Neural progenitor cell (in vitro differentiated cells): ENCODE measurements at regions not wholly inside any gene's neighbourhood (a gene's known extent, or its start where the extent isn't known, plus 50 kb on each side); places are given as distances from the start of the nearest gene placed in this dataset.

Experiments used
- DNase-seq: peaks from one replicate; pipeline ENCODE4 v3.0.0-alpha.2; 2016; ENCODE audit warnings: low spot score
- H2AFZ ChIP-seq: fragments of 200-600 bp; sonication (generic); replicated peaks from 2 replicates; pipeline ENCODE4 v1.6.1; 2016; ENCODE audit warnings: antibody characterized with exemption
- H3F3A ChIP-seq: fragments of 200-600 bp; sonication (generic); 2 replicates; pipeline ENCODE4 v1.6.1; 2016; ENCODE audit warnings: antibody characterized with exemption, low read depth
- H3K27ac ChIP-seq: fragments of 200-600 bp; sonication (generic); 2 replicates; pipeline ENCODE4 v1.5.1; 2016; ENCODE audit warnings: mild to moderate bottlenecking
- H3K27me3 ChIP-seq: fragments of 200-600 bp; sonication (generic); 2 replicates; pipeline ENCODE4 v1.6.1; 2016; ENCODE audit warnings: mild to moderate bottlenecking, moderate library complexity
- H3K36me3 ChIP-seq: fragments of 200-600 bp; sonication (generic); 2 replicates; pipeline ENCODE4 v1.5.1; 2016
- H3K4me1 ChIP-seq: fragments of 200-600 bp; sonication (generic); 2 replicates; pipeline ENCODE4 v1.6.1; 2016; ENCODE audit warnings: mixed run types
- H3K4me2 ChIP-seq: fragments of 200-600 bp; sonication (generic); 2 replicates; pipeline ENCODE4 v1.6.1; 2016
- H3K4me3 ChIP-seq: fragments of 200-600 bp; sonication (generic); 2 replicates; pipeline ENCODE4 v1.5.1; 2016
- H3K79me2 ChIP-seq: fragments of 200-600 bp; sonication (generic); 2 replicates; pipeline ENCODE4 v1.6.1; 2016; ENCODE audit warnings: low read depth
- H3K9ac ChIP-seq: fragments of 200-600 bp; sonication (generic); 2 replicates; pipeline ENCODE4 v1.6.1; 2016
- H3K9me3 ChIP-seq: fragments of 200-600 bp; sonication (generic); 2 replicates; pipeline ENCODE4 v1.5.1; 2016; ENCODE audit warnings: low read depth
- H4K20me1 ChIP-seq: fragments of 200-600 bp; sonication (generic); 2 replicates; pipeline ENCODE4 v1.6.1; 2016; ENCODE audit warnings: low read depth
- H3K27ac Mint-ChIP-seq: 3 replicates; pipeline ENCODE4 v1.8.0; 2021; ENCODE audit warnings: mixed read lengths
- H3K27me3 Mint-ChIP-seq: 2 replicates; pipeline ENCODE4 v1.8.0; 2022; ENCODE audit warnings: low read depth, mild to moderate bottlenecking, inconsistent platforms, moderate library complexity, mixed read lengths; ENCODE audit not compliant: insufficient read depth
- H3K36me3 Mint-ChIP-seq: 3 replicates; pipeline ENCODE4 v1.8.0; 2021; ENCODE audit warnings: mixed read lengths
- H3K4me1 Mint-ChIP-seq: 3 replicates; pipeline ENCODE4 v1.8.0; 2021; ENCODE audit warnings: mixed read lengths
- H3K4me3 Mint-ChIP-seq: 3 replicates; pipeline ENCODE4 v1.8.0; 2021; ENCODE audit warnings: mild to moderate bottlenecking, moderate library complexity, mixed read lengths
- H3K9me3 Mint-ChIP-seq: 3 replicates; pipeline ENCODE4 v1.8.0; 2020; ENCODE audit warnings: mixed read lengths
- EZH2 ChIP-seq: fragments of 200-600 bp; sonication (generic); IDR thresholded peaks from 2 replicates; pipeline ENCODE4 v1.6.1; 2017; ENCODE audit warnings: antibody characterized with exemption, mild to moderate bottlenecking, moderate library complexity
- EZH2phosphoT487 ChIP-seq: fragments of 200-600 bp; sonication (generic); IDR thresholded peaks from 2 replicates; pipeline ENCODE4 v1.6.1; 2017; ENCODE audit warnings: antibody characterized with exemption
- TF ChIP-seq, protein P1 (sequence below): fragments of 200-600 bp; sonication (generic); IDR thresholded peaks from 2 replicates; pipeline ENCODE4 v1.5.1; 2017; ENCODE audit warnings: antibody characterized with exemption, mild to moderate bottlenecking

DNA sequence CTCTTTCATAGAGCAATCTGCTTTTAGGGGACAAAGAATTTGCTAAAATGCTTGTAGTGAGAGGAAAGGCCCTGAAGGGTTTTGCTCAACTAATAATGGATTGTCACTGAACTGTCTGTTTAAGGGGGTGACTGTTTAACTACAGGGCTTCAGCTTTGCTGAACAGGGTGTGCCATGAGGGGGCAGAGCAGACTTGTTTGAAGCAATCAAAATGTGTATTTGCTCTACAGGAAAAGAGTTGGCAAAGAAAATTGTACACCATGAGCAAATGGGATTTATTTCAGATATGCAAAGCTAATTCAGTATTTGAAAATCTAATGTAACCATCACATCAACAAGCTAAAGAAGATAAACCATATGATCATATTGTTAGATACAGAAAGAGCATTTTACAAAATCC is 154.3 kb downstream of the GABRG2 start:
- H3K4me3 Mint-ChIP-seq, result no peak overlapping the region
- Histone ChIP-seq H3K27me3 (no peaks in the 10 kb centered on the region), H3F3A (no peaks in the 10 kb centered on the region), H3K36me3 (no peaks in the 10 kb centered on the region), H3K4me3 (no peak overlapping the region), H2AFZ (no peak overlapping the region), H3K27ac (no peak overlapping the region), H3K4me1 (no peaks in the 10 kb centered on the region), H4K20me1 (no peaks in the 10 kb centered on the region), H3K4me2 (no peak overlapping the region), H3K9me3 (no peaks in the 10 kb centered on the region), H3K9ac (no peak overlapping the region), H3K79me2 (no peaks in the 10 kb centered on the region)
- peak; percentile 21 for DNase-seq
- no peaks in the 10 kb centered on the region for H3K9me3 Mint-ChIP-seq
- no peaks in the 10 kb centered on the region for H3K4me1 Mint-ChIP-seq
- no peaks in the 10 kb centered on the region for H3K27me3 Mint-ChIP-seq
- TF ChIP-seq EZH2phosphoT487, result no peak
- TF ChIP-seq, protein P1, sequence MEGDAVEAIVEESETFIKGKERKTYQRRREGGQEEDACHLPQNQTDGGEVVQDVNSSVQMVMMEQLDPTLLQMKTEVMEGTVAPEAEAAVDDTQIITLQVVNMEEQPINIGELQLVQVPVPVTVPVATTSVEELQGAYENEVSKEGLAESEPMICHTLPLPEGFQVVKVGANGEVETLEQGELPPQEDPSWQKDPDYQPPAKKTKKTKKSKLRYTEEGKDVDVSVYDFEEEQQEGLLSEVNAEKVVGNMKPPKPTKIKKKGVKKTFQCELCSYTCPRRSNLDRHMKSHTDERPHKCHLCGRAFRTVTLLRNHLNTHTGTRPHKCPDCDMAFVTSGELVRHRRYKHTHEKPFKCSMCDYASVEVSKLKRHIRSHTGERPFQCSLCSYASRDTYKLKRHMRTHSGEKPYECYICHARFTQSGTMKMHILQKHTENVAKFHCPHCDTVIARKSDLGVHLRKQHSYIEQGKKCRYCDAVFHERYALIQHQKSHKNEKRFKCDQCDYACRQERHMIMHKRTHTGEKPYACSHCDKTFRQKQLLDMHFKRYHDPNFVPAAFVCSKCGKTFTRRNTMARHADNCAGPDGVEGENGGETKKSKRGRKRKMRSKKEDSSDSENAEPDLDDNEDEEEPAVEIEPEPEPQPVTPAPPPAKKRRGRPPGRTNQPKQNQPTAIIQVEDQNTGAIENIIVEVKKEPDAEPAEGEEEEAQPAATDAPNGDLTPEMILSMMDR, result peak; percentile 36
- no peaks in the 10 kb centered on the region for H3K36me3 Mint-ChIP-seq
- no peak overlapping the region for H3K27ac Mint-ChIP-seq

DNA sequence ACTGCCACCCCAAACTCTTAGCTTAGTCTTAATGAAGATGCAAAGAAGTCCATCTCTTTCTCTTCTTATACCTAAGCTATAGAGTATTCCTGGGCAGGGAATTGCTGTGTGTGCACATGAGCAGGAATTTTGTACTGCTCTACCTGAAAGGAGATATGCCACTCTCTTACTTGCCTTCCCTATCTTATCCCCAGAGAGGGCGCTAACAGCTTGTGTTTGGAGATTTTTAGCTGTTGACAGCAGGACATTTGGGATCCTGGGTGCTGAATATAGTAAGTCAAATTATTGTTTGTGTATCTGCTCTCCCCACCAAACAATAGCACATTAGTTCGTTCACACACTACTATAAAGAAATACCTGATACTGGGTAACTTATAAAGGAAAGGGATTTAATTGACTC is 159.5 kb downstream of the GABRG2 start:
- H3K9me3 ChIP-seq, result no peaks in the 10 kb centered on the region
- H3F3A ChIP-seq, result no peaks in the 10 kb centered on the region
- no peak overlapping the region for H3K4me3 ChIP-seq
- no peak overlapping the region for H2AFZ ChIP-seq
- no peak overlapping the region for H3K9ac ChIP-seq
- no peaks in the 10 kb centered on the region for H3K27me3 ChIP-seq
- TF ChIP-seq, protein P1, result peak; percentile 68
- no peak for TF ChIP-seq EZH2phosphoT487
- H3K27ac Mint-ChIP-seq, result no peak overlapping the region
- DNase-seq, result peak; percentile 64
- H3K36me3 ChIP-seq, result no peaks in the 10 kb centered on the region
- H3K4me3 Mint-ChIP-seq, result no peak overlapping the region
- H4K20me1 ChIP-seq, result no peaks in the 10 kb centered on the region
- no peaks in the 10 kb centered on the region for H3K27me3 Mint-ChIP-seq
- no peak overlapping the region for H3K4me2 ChIP-seq
- H3K36me3 Mint-ChIP-seq, result no peaks in the 10 kb centered on the region
- no peaks in the 10 kb centered on the region for H3K4me1 Mint-ChIP-seq
- no peaks in the 10 kb centered on the region for H3K4me1 ChIP-seq
- H3K27ac ChIP-seq, result no peak overlapping the region
- H3K9me3 Mint-ChIP-seq, result no peaks in the 10 kb centered on the region
- H3K79me2 ChIP-seq, result no peaks in the 10 kb centered on the region

DNA sequence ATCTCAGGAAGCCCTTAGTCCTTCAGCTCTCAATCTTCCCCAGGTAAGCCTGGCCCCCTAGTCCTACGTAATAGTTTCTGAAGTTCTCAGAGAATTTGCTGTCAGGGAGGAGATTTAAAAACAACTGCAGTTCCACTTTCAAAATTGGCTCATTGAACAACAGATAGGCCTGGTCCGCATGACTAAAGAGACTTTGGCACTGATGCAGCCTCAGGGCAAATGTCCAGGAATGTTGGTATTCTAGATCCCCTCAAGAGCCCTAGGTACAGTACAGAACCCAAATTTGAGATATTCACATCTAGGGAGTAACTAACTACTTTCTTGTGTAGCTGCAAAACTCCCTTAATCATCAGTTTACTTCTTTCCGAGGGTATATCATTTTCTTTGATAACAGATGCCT is 162.8 kb downstream of the GABRG2 start:
- Histone ChIP-seq H3K9ac (no peak overlapping the region), H3K4me2 (no peak overlapping the region), H3K9me3 (no peaks in the 10 kb centered on the region), H3K27ac (no peak overlapping the region), H3K36me3 (no peaks in the 10 kb centered on the region), H3K27me3 (no peaks in the 10 kb centered on the region), H3K79me2 (no peaks in the 10 kb centered on the region), H3K4me1 (no peaks in the 10 kb centered on the region), H4K20me1 (no peaks in the 10 kb centered on the region), H3F3A (no peaks in the 10 kb centered on the region), H3K4me3 (no peak overlapping the region), H2AFZ (no peak overlapping the region)
- Mint-ChIP-seq H3K9me3 (no peaks in the 10 kb centered on the region), H3K27ac (no peak overlapping the region), H3K4me3 (no peak overlapping the region), H3K36me3 (no peaks in the 10 kb centered on the region), H3K4me1 (no peaks in the 10 kb centered on the region), H3K27me3 (peaks cover 2% of the 10 kb centered on the region)
- TF ChIP-seq EZH2 (no peak), EZH2phosphoT487 (no peak)
- TF ChIP-seq, protein P1, result no peak
- no peak for DNase-seq

DNA sequence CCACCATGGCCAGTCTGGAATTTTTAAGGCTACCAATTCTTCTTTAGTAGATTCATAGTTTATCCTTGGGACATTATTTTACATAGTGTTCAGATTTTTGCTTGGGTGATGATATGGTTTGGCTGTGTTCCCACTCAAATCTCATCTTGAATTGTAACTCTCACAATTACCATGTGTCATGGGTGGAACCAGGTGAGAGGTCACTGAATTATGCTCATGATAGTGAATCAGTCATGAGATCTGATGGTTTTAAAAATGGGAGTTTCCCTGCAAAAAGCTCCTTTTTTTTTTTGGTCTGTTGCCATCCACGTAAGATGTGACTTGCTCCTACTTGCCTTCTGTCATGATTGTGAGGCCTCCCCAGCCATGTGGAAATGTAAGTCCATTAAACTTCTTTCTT is 163.9 kb downstream of the GABRG2 start:
- no peaks in the 10 kb centered on the region for H3K4me1 Mint-ChIP-seq
- H3K27me3 Mint-ChIP-seq, result peaks cover 2% of the 10 kb centered on the region
- no peaks in the 10 kb centered on the region for H3K79me2 ChIP-seq
- no peaks in the 10 kb centered on the region for H3K27me3 ChIP-seq
- H3K4me1 ChIP-seq, result no peaks in the 10 kb centered on the region
- no peak overlapping the region for H2AFZ ChIP-seq
- no peak overlapping the region for H3K9ac ChIP-seq
- no peak overlapping the region for H3K27ac Mint-ChIP-seq
- no peak for DNase-seq
- H3K4me3 Mint-ChIP-seq, result no peak overlapping the region
- H3K9me3 Mint-ChIP-seq, result no peaks in the 10 kb centered on the region
- H3K27ac ChIP-seq, result no peak overlapping the region
- H3K4me2 ChIP-seq, result no peak overlapping the region
- no peaks in the 10 kb centered on the region for H3K9me3 ChIP-seq
- no peaks in the 10 kb centered on the region for H3K36me3 ChIP-seq
- H3K4me3 ChIP-seq, result no peak overlapping the region
- no peaks in the 10 kb centered on the region for H3K36me3 Mint-ChIP-seq
- no peaks in the 10 kb centered on the region for H4K20me1 ChIP-seq
- TF ChIP-seq EZH2phosphoT487 (no peak), EZH2 (no peak)
- TF ChIP-seq, protein P1, result no peak
- no peaks in the 10 kb centered on the region for H3F3A ChIP-seq
